Smooth muscle cell (in vitro differentiated cells): ENCODE measurements at regions not wholly inside any gene's neighbourhood (a gene's known extent, or its start where the extent isn't known, plus 50 kb on each side); places are given as distances from the start of the nearest gene placed in this dataset.

Experiments
- DNase-seq: peaks from one replicate; lab custom pipeline; 2025; ENCODE audit not compliant: unreplicated experiment; lab: John Stamatoyannopoulos, UW
- H2AFZ ChIP-seq: fragments of 200-600 bp; sonication (generic); 2 replicates; pipeline ENCODE4 v1.6.0; 2016; ENCODE audit warnings: antibody characterized with exemption, low read depth, mild to moderate bottlenecking
- H3F3A ChIP-seq: fragments of 200-600 bp; sonication (generic); 2 replicates; pipeline ENCODE4 v1.6.0; 2017; ENCODE audit warnings: antibody characterized with exemption, low read depth
- H3K27ac ChIP-seq: fragments of 200-600 bp; sonication (generic); 2 replicates; pipeline ENCODE4 v1.5.1; 2016; ENCODE audit warnings: low read depth, mild to moderate bottlenecking
- H3K27me3 ChIP-seq: fragments of 200-600 bp; sonication (generic); 2 replicates; pipeline ENCODE4 v1.6.1; 2016; ENCODE audit warnings: low read depth, mild to moderate bottlenecking
- H3K36me3 ChIP-seq: fragments of 200-600 bp; sonication (generic); 2 replicates; pipeline ENCODE4 v1.5.1; 2016; ENCODE audit warnings: low read depth
- H3K4me1 ChIP-seq: fragments of 200-600 bp; sonication (generic); 2 replicates; pipeline ENCODE4 v1.5.1; 2016; ENCODE audit warnings: low read depth
- H3K4me2 ChIP-seq: fragments of 200-600 bp; sonication (generic); 2 replicates; pipeline ENCODE4 v1.6.0; 2016; ENCODE audit warnings: mild to moderate bottlenecking
- H3K4me3 ChIP-seq: fragments of 200-600 bp; sonication (generic); 2 replicates; pipeline ENCODE4 v1.5.1; 2016; ENCODE audit warnings: mild to moderate bottlenecking
- H3K79me2 ChIP-seq: fragments of 200-600 bp; sonication (generic); 2 replicates; pipeline ENCODE4 v1.6.0; 2016; ENCODE audit warnings: low read depth, mild to moderate bottlenecking
- H3K9ac ChIP-seq: fragments of 200-600 bp; sonication (generic); 2 replicates; pipeline ENCODE4 v1.6.0; 2016; ENCODE audit warnings: low read depth
- H3K9me3 ChIP-seq: fragments of 200-600 bp; sonication (generic); replicated peaks from 2 replicates; pipeline ENCODE4 v1.5.1; 2016; ENCODE audit warnings: low read depth
- H4K20me1 ChIP-seq: fragments of 200-600 bp; sonication (generic); 2 replicates; pipeline ENCODE4 v1.6.0; 2016; ENCODE audit warnings: low read depth
- WGBS: methylation state at CpG from one replicate; pipeline ENCODE4 v1.1.7; 2016; ENCODE audit warnings: low lambda C conversion rate; 5-methylcytosine and 5-hydroxymethylcytosine counted together
- TF ChIP-seq, protein P1 (sequence below): fragments of 200-600 bp; sonication (generic); IDR thresholded peaks from 2 replicates; pipeline ENCODE4 v1.5.1; 2017; ENCODE audit warnings: borderline replicate concordance, mild to moderate bottlenecking, antibody characterized with exemption; ENCODE audit not compliant: insufficient read depth, poor library complexity, severe bottlenecking

GRCh38 chr3:59469948-59470723 lies 420.3 kb upstream of the CFAP20DC start:
- H3K4me1 ChIP-seq, result no peaks in the 10 kb centered on the region
- no peaks in the 10 kb centered on the region for H3K79me2 ChIP-seq
- no peak overlapping the region for H3K27ac ChIP-seq
- TF ChIP-seq, protein P1, sequence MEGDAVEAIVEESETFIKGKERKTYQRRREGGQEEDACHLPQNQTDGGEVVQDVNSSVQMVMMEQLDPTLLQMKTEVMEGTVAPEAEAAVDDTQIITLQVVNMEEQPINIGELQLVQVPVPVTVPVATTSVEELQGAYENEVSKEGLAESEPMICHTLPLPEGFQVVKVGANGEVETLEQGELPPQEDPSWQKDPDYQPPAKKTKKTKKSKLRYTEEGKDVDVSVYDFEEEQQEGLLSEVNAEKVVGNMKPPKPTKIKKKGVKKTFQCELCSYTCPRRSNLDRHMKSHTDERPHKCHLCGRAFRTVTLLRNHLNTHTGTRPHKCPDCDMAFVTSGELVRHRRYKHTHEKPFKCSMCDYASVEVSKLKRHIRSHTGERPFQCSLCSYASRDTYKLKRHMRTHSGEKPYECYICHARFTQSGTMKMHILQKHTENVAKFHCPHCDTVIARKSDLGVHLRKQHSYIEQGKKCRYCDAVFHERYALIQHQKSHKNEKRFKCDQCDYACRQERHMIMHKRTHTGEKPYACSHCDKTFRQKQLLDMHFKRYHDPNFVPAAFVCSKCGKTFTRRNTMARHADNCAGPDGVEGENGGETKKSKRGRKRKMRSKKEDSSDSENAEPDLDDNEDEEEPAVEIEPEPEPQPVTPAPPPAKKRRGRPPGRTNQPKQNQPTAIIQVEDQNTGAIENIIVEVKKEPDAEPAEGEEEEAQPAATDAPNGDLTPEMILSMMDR, result no peak
- H3K9me3 ChIP-seq, result no peaks in the 10 kb centered on the region
- WGBS, result 77% methylated on average over 2 of the region's 2 CpGs
- H3K4me2 ChIP-seq, result no peak overlapping the region
- DNase-seq, result no peak
- no peak overlapping the region for H2AFZ ChIP-seq
- no peaks in the 10 kb centered on the region for H3K27me3 ChIP-seq
- no peaks in the 10 kb centered on the region for H3K36me3 ChIP-seq
- H4K20me1 ChIP-seq, result no peaks in the 10 kb centered on the region
- no peaks in the 10 kb centered on the region for H3F3A ChIP-seq
- H3K9ac ChIP-seq, result no peak overlapping the region
- H3K4me3 ChIP-seq, result no peak overlapping the region

- 91% methylated on average over 4 of the region's 4 CpGs for WGBS
- Histone ChIP-seq H3K9me3 (no peaks in the 10 kb centered on the region), H2AFZ (no peak overlapping the region), H3K79me2 (no peaks in the 10 kb centered on the region), H3K27ac (no peak overlapping the region), H3K9ac (no peak overlapping the region), H3F3A (no peaks in the 10 kb centered on the region), H3K4me1 (no peaks in the 10 kb centered on the region), H3K27me3 (no peaks in the 10 kb centered on the region), H3K4me3 (no peak overlapping the region), H3K4me2 (no peak overlapping the region), H4K20me1 (no peaks in the 10 kb centered on the region), H3K36me3 (no peaks in the 10 kb centered on the region)
- DNase-seq, result no peak
- TF ChIP-seq, protein P1, result no peak
Observed at GRCh38 chr3:59467476-59467875, 417.7 kb upstream of the CFAP20DC start.

DNA sequence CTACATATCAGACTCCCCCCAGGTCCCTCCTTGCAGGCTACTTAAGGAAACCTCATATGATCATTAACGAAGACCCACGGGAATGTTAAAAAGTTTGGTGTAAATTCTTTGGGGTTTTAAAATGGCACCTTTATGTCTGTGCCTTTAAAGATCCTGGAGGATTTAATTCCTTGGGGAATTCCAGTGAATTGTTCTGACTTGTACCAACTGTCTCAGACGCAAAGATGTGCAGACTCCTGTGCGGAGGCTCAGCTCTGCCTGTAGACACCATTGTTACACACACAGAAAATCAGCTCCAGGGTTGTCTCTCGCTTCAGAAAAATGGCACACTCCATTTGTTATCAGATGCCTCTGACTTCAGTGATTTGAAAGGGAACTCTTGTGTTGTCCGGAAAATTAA lies 414.4 kb upstream of the CFAP20DC start:
- Histone ChIP-seq H3K27ac (peak overlapping the region; percentile 20), H3F3A (no peaks in the 10 kb centered on the region), H3K4me1 (no peaks in the 10 kb centered on the region), H3K4me2 (no peak overlapping the region), H3K9me3 (no peaks in the 10 kb centered on the region), H3K36me3 (no peaks in the 10 kb centered on the region), H4K20me1 (no peaks in the 10 kb centered on the region), H3K79me2 (no peaks in the 10 kb centered on the region), H2AFZ (no peak overlapping the region), H3K4me3 (no peak overlapping the region), H3K27me3 (no peaks in the 10 kb centered on the region), H3K9ac (no peak overlapping the region)
- WGBS, result 66% methylated on average over 6 of the region's 6 CpGs
- DNase-seq, result no peak
- TF ChIP-seq, protein P1, result no peak

GRCh38 chr3:59463253-59463652 lies 413.4 kb upstream of the CFAP20DC start:
- no peak overlapping the region for H3K4me2 ChIP-seq
- TF ChIP-seq, protein P1, result no peak
- H3K4me1 ChIP-seq, result no peaks in the 10 kb centered on the region
- H3K9me3 ChIP-seq, result no peaks in the 10 kb centered on the region
- no peaks in the 10 kb centered on the region for H3K36me3 ChIP-seq
- H3K79me2 ChIP-seq, result no peaks in the 10 kb centered on the region
- no peak overlapping the region for H2AFZ ChIP-seq
- 69% methylated on average over 5 of the region's 5 CpGs for WGBS
- no peaks in the 10 kb centered on the region for H4K20me1 ChIP-seq
- no peaks in the 10 kb centered on the region for H3K27me3 ChIP-seq
- H3K27ac ChIP-seq, result peak overlapping the region; percentile 20
- no peak for DNase-seq
- H3F3A ChIP-seq, result no peaks in the 10 kb centered on the region
- H3K9ac ChIP-seq, result no peak overlapping the region
- H3K4me3 ChIP-seq, result no peak overlapping the region
